Cardiac septum (tissue), 1 donor: ENCODE measurements at regions not wholly inside any gene's neighbourhood (a gene's known extent, or its start where the extent isn't known, plus 50 kb on each side); places are given as distances from the start of the nearest gene placed in this dataset.
"Not testable (repeated sequence)": the region's sequence is repeated elsewhere in the genome, so short reads cannot be mapped to it uniquely, and the experiment has no call there.

Experiments used
- DNase-seq: peaks from one replicate; pipeline ENCODE4 v3.0.0-alpha.2; 2020; ENCODE audit warnings: low spot score
- intact Hi-C: fragments of 100-400 bp; cut with DNase I; formaldehyde crosslinking; loops from one replicate; pipeline ENCODE4 v1.14.0; 2022
- donor health status: DM: no; HTN: no; CAD: no.

GRCh38 chr4:102397056-102397455, 51.8 kb upstream of the SLC39A8 start:
- DNase-seq, intact Hi-C loops: not testable (repeated sequence)

GRCh38 chr4:102399021-102399420, 53.7 kb upstream of the SLC39A8 start:
- intact Hi-C loops, result no loop called here
- DNase-seq, result no peak

- no peak for DNase-seq
- intact Hi-C loops, result no loop called here
These were observed 55.6 kb upstream of the SLC39A8 start for GRCh38 chr4:102400898-102401297.

- intact Hi-C loops, result no loop called here
- no peak for DNase-seq
These were observed 56.9 kb upstream of the SLC39A8 start for GRCh38 chr4:102402223-102402622.

- intact Hi-C loops, result no loop called here
- no peak for DNase-seq
These were observed 57.8 kb upstream of the SLC39A8 start for GRCh38 chr4:102403116-102403515.

GRCh38 chr4:102404431-102404969, 59.2 kb upstream of the SLC39A8 start:
- intact Hi-C loops, result no loop called here
- DNase-seq, result no peak

- intact Hi-C loops, result no loop called here
- no peak for DNase-seq
These were observed 60.6 kb upstream of the SLC39A8 start for GRCh38 chr4:102405821-102406401.

GRCh38 chr4:102410884-102411283, 65.6 kb upstream of the SLC39A8 start:
- DNase-seq, intact Hi-C loops: not testable (repeated sequence)

GRCh38 chr4:102411408-102411807, 66.1 kb upstream of the SLC39A8 start:
- intact Hi-C loops, result no loop called here
- DNase-seq, result no peak

- intact Hi-C loops, result no loop called here
- no peak for DNase-seq
These were observed 71.5 kb upstream of the SLC39A8 start for GRCh38 chr4:102416765-102417164.

- intact Hi-C loops, result no loop called here
These were observed 75.5 kb upstream of the SLC39A8 start for GRCh38 chr4:102420563-102421398.

GRCh38 chr4:102422843-102423242, 77.6 kb upstream of the SLC39A8 start:
- no peak for DNase-seq
- intact Hi-C loops, result no loop called here

More at GRCh38 chr4:102420563-102421398, 75.5 kb upstream of the SLC39A8 start:
- no peak for DNase-seq

- DNase-seq, result no peak
- intact Hi-C loops, result no loop called here
These were observed 77.8 kb upstream of the NFKB1 start for GRCh38 chr4:102423375-102423774.

GRCh38 chr4:102427371-102427998, 73.7 kb upstream of the NFKB1 start:
- intact Hi-C loops, result no loop called here
- no peak for DNase-seq

GRCh38 chr4:102428122-102428521, 73.0 kb upstream of the NFKB1 start:
- no peak for DNase-seq
- intact Hi-C loops, result no loop called here

GRCh38 chr4:102429553-102429952, 71.6 kb upstream of the NFKB1 start:
- no peak for DNase-seq
- intact Hi-C loops, result no loop called here

GRCh38 chr4:102430461-102430910, 70.7 kb upstream of the NFKB1 start:
- no peak for DNase-seq
- intact Hi-C loops, result loop anchor here (2.0 to 5.0 kb wide), 4 partner anchors 72 to 662 kb away; partner anchors contain the start of genes NFKB1 and SLC39A8

- DNase-seq, result no peak
- intact Hi-C loops, result loop anchor here (2.0 to 5.0 kb wide), 4 partner anchors 71 to 661 kb away; partner anchors contain the start of genes NFKB1 and SLC39A8
These were observed 69.6 kb upstream of the NFKB1 start for GRCh38 chr4:102431608-102431961.

GRCh38 chr4:102437111-102437510, 64.0 kb upstream of the NFKB1 start:
- intact Hi-C loops, result no loop called here

More at GRCh38 chr4:102437111-102437510, 64.0 kb upstream of the NFKB1 start:
- no peak for DNase-seq
